ENCODE measurements at regions not wholly inside any gene's neighbourhood (a gene's known extent, or its start where the extent isn't known, plus 50 kb on each side); places are given as distances from the start of the nearest gene placed in this dataset.

- Histone ChIP-seq H4K20me1 (replicated peaks in 1 of 2; ENCODE audit: control insufficient read depth in 1 of 2, insufficient read depth in 2 of 2, low read length in 2 of 2) (no peaks in the 10 kb centered on the region), H3K9me3 (ENCODE audit: insufficient read depth in 2 of 2, low read depth in 1 of 2, low read length in 1 of 2) (no peaks in the 10 kb centered on the region), H3K9ac (replicated peaks in 1 of 4; ENCODE audit: extremely low read depth in 1 of 4, low read depth in 3 of 4, low read length in 3 of 4) (no peak overlapping the region), H3K4me1 (replicated peaks in 1 of 4; ENCODE audit: control insufficient read depth in 3 of 4, insufficient read depth in 4 of 4, low read length in 3 of 4) (peaks cover 0 to 2% (median 0%) of the 10 kb centered on the region in 4 experiments; a peak in 3 of 7 replicates), H3K36me3 (ENCODE audit: control insufficient read depth in 2 of 4, insufficient read depth in 4 of 4, low read length in 3 of 4) (no peaks in the 10 kb centered on the region; a peak in 2 of 8 replicates), H2BK20ac (ENCODE audit: low read length) (no peak overlapping the region), H2BK5ac (ENCODE audit: low read depth, low read length) (no peak overlapping the region), H3K23ac (ENCODE audit: insufficient read length) (no peak overlapping the region), H3K56ac (replicated peaks; ENCODE audit: insufficient read length, low read depth, low read length) (no peak overlapping the region), H3K79me2 (ENCODE audit: control insufficient read depth in 1 of 2, insufficient read depth in 2 of 2, low read length in 2 of 2) (no peaks in the 10 kb centered on the region), H4K91ac (replicated peaks; ENCODE audit: insufficient read length, low read length) (no peak overlapping the region), H3K18ac (ENCODE audit: extremely low read depth, low read length) (no peak overlapping the region), H3K23me2 (ENCODE audit: low read depth, low read length) (0 out of 2 replicates have a peak, but pooled peaks cover 2% of the 10 kb centered on the region), H2BK15ac (ENCODE audit: low read length) (no peak overlapping the region), H2AFZ (ENCODE audit: low read length) (no peak overlapping the region), H2BK120ac (replicated peaks; ENCODE audit: low read depth, low read length) (no peak overlapping the region), H3K27me3 (replicated peaks in 1 of 4; ENCODE audit: control insufficient read depth in 3 of 4, extremely low read depth in 1 of 4, insufficient read depth in 3 of 4, low read length in 3 of 4) (no peaks in the 10 kb centered on the region), H3K14ac (ENCODE audit: insufficient read length) (no peak overlapping the region), H4K5ac (ENCODE audit: insufficient read length, low read depth, low read length) (no peak overlapping the region), H3K4ac (replicated peaks; ENCODE audit: insufficient read length, low read depth, low read length) (no peak overlapping the region), H3K79me1 (ENCODE audit: low read depth, low read length) (no peaks in the 10 kb centered on the region), H3K4me3 (ENCODE audit: extremely low read depth in 1 of 4, insufficient read depth in 2 of 4, low read depth in 3 of 4, low read length in 4 of 4) (no peak overlapping the region), H4K8ac (ENCODE audit: extremely low read depth, insufficient read depth, low read length) (no peak overlapping the region), H3K4me2 (ENCODE audit: insufficient read depth in 1 of 2, low read depth in 2 of 2, low read length in 2 of 2) (no peak overlapping the region), H2AK5ac (ENCODE audit: low read depth, low read length) (no peak overlapping the region), H3K27ac (ENCODE audit: low read depth, low read length) (no peak overlapping the region), H2BK12ac (ENCODE audit: low read depth, low read length) (no peak overlapping the region)
- no peak for FAIRE-seq
- POLR2A ChIA-PET (ENCODE audit: partially characterized antibody) = no interaction called here
- CTCF ChIA-PET (ENCODE audit: partially characterized antibody) = interaction anchor here (0.7 to 4.6 kb wide), 7 partner anchors 10 to 224 kb away, joined by 3 to 24 read pairs (median 3); no protein-coding TSS in a partner anchor
- no peak for DNase-seq (ENCODE audit: low read depth in 1 of 2, low spot score in 2 of 2)
- 88% methylated on average over 9 of the region's 9 CpGs; no CpG with 5 or more reads in 1 of the 2 experiments for WGBS, 2 experiments (ENCODE audit: extremely low coverage in 1 of 2, insufficient coverage in 1 of 2, insufficient read length in 1 of 2, insufficient replicate concordance in 2 of 2, low coverage in 1 of 2, low lambda C conversion rate in 2 of 2, missing lambda C conversion rate in 1 of 2)
- no peak for TF ChIP-seq NANOG (IDR thresholded peaks at IDR 0.05; ENCODE audit: insufficient read depth, low read depth, low read length, poor library complexity, severe bottlenecking)
- no peak for TF ChIP-seq SUZ12 (IDR thresholded peaks at IDR 0.05; ENCODE audit: low read length)
- no peak for TF ChIP-seq MAFK (IDR thresholded peaks at IDR 0.05; ENCODE audit: low read depth, low read length)
- no peak for TF ChIP-seq CHD2 (IDR thresholded peaks at IDR 0.05; ENCODE audit: low read length)
- no peak for TF ChIP-seq FOSL1 (IDR thresholded peaks at IDR 0.05; ENCODE audit: insufficient read depth, low read depth, low read length)
- TF ChIP-seq JUN (IDR thresholded peaks at IDR 0.05; ENCODE audit: low read depth, low read length) = no peak
- TF ChIP-seq ATF2 (IDR thresholded peaks at IDR 0.05; ENCODE audit: low read length) = no peak
- TF ChIP-seq BACH1 (IDR thresholded peaks at IDR 0.05; ENCODE audit: low read length) = no peak
- no peak for TF ChIP-seq TCF12 (IDR thresholded peaks at IDR 0.05; ENCODE audit: low read depth, low read length)
- no peak for TF ChIP-seq USF2 (IDR thresholded peaks at IDR 0.05; ENCODE audit: low read length)
These were observed 91.2 kb upstream of the CPEB4 start for GRCh38 chr5:173796721-173797495.
